GM12873 (cell line): ENCODE measurements at regions not wholly inside any gene's neighbourhood (a gene's known extent, or its start where the extent isn't known, plus 50 kb on each side); places are given as distances from the start of the nearest gene placed in this dataset.

Experiments
- TF ChIP-seq, protein P1 (sequence below): IDR thresholded peaks from 2 replicates; pipeline ENCODE4 v1.5.1; 2012; ENCODE audit warnings: low read depth, mild to moderate bottlenecking, moderate library complexity, low read length, control low read depth; ENCODE audit not compliant: insufficient read depth; ENCODE audit errors: missing control alignments

DNA sequence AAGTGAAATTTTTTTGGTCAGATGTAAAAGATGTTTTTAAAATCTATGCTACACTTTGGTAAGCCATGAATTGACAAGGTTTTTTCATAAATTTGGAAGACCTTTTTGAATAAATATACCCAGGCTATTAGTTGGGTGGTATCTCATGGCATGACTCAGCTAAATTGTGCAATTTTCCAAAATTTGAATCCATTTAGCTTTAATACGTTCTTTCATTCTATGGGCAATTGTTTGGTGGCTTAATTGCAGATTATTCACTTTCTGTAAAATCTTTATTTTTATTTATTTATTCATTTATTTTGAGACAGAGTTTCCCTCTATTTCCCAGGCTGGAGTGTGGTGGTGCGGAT, 82.8 kb upstream of the TNRC6A start:
- TF ChIP-seq, protein P1, sequence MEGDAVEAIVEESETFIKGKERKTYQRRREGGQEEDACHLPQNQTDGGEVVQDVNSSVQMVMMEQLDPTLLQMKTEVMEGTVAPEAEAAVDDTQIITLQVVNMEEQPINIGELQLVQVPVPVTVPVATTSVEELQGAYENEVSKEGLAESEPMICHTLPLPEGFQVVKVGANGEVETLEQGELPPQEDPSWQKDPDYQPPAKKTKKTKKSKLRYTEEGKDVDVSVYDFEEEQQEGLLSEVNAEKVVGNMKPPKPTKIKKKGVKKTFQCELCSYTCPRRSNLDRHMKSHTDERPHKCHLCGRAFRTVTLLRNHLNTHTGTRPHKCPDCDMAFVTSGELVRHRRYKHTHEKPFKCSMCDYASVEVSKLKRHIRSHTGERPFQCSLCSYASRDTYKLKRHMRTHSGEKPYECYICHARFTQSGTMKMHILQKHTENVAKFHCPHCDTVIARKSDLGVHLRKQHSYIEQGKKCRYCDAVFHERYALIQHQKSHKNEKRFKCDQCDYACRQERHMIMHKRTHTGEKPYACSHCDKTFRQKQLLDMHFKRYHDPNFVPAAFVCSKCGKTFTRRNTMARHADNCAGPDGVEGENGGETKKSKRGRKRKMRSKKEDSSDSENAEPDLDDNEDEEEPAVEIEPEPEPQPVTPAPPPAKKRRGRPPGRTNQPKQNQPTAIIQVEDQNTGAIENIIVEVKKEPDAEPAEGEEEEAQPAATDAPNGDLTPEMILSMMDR: no peak

DNA sequence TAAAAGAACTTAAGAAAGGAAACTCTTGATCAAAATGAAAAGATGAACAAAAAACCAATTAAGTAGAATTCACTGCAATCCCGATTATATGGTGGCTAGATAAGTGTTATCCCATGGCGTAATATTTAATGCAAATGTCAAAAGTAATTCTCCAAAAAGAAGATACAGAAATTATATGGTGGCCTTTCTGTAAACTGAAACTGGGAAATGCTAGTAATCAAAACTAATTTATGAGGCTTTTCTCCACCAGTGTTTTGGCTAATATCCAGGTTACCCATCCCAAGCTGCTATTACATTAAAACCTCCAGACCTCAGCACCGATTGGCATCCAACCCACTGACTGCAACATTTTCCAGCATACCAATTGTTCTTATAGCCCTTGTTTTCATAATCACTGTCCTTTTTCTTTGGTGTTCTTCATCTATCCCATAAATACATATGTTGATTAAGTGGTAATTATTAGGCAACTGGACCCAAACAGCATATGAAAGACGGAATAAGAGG, 77.2 kb upstream of the TNRC6A start:
- TF ChIP-seq, protein P1: no peak

DNA sequence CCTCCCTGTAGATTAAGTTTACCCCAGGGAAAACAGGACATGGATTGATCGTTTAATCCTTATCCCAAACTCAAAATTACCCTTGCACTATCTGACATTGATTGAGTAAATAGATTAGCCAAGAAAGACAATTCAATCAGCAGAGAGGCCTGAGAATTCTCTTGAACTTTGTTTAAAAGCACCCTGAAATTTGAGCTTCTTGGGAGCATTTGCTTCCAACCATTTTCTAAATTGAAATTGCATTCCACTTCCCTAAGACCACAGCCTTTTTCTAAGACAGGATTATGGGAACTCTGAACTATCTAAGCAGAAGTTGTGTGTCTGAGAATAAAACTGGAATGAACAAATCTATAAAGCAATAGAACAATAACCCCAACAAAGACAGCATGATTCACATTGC, 76.6 kb upstream of the TNRC6A start:
- TF ChIP-seq, protein P1: no peak

DNA sequence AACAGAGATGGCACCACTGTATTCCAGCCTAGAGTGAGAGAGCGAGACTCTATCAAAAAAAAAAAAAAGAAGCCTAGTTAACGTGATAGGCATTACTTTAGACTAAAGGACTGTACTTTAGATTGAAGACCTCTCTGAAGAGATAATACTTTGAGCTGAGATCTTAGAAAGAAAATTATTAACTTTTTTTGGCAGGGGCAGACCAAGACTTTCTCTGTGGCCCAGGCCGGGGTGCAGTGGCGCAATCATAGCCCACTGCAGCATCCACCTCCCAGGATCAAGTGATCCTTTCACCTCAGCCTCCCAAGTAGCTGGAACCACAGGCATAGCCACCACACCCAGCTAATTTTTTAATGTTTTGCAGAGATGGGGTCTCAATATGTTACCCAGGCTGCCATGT, 75.7 kb upstream of the TNRC6A start:
- TF ChIP-seq, protein P1: no peak

DNA sequence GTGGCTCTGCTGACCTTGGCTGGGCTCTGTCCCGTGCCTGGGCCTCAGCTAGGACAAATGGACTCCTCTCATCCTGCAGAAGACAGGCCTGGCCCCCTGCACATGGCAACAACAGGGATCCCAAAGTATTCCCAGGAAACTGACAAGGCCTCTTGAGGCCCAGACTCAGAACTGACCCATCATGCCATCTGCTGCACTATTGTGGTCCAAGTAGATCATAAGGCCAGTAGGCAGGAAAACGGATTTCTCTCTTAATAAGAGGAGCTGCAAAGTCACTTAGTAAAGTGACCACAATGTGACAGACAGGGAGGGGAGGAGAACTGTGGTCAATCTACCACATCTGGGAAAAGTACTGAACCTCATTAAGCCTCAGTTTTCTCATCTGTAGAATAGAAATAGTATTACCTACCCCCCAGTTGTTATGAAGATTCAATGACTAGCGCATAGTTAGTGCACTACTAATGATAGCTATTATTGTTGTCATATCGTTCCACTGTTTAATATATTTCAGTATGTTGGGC, 62.1 kb upstream of the TNRC6A start:
- TF ChIP-seq, protein P1: no peak

DNA sequence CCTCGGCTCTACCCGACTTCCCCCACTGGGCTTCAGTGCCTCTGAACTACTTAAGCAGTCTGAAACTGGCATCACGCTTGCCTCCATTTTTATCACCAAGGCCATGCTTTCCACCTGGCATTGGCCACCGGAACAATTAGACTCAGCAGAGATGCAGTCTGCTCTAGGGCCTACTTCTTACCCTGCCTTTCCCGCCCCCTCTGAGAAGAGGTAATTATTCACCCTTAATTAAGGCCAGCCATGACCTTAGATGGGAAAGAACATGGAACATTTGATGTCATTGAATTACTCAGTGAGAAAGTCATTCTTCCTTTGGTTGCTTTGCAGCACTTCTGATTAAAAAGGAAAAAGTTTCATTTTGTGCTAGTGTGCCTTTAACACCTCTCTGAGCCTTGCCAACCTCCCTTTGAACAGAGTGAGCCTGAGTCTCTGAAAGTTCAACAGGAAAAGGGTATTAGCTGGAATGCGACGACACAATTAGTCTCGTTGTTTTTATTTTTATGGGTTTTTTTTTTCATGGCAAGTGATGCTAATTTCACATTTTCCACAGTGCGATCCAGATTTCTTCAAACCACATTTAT, 60.9 kb upstream of the TNRC6A start:
- TF ChIP-seq, protein P1: no peak

DNA sequence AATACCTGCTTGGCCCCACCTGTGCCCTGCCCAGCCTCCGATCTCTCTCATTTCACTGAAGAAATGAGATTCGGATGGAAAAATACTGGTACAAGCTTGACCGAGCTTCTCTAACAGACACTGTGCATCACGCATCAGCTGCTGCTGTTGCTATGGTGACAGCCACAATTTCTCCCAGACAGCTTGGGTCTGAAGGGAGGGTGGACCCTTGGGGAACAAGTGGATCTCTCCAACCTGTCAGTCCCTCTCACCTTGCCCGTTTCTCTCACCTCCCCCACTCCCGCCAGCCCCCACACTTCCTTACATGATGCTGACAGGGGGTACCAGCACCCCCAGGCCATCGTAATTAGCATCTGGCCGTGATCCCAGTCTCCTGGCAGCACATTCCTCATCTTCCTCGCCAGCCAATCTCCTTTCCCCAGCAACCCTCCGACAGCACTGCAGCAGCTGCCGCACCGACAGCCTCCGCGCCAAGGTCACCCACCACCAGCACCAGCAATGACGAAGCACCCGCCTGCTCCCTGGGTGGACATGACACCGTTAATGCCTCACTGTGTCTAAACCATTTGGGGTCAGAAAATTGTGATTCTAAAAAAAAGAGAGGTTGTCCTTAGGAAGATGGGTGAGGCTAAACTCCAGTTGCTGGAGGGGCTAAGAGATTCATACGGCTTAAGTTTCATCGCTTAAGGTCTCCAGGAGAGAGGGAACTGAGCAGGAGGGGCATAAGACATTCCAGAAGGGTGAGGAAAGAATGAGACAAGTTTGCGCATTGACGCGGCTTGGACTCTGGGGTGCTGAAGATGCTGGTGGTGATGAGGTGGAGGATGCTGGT, 58.6 kb upstream of the TNRC6A start:
- TF ChIP-seq, protein P1: no peak
